GM18502 (cell line): ENCODE measurements at regions not wholly inside any gene's neighbourhood (a gene's known extent, or its start where the extent isn't known, plus 50 kb on each side); places are given as distances from the start of the nearest gene placed in this dataset.

Source experiments
- ATAC-seq: cut with Tn5 transposase; IDR thresholded peaks from one replicate; pipeline ENCODE4 v1.9.1; 2021; ENCODE audit warnings: mild to moderate bottlenecking; ENCODE audit not compliant: unreplicated experiment, poor library complexity

GRCh38 chr7:25543798-25544197 lies 315.5 kb upstream of the NPVF start:
- no peak for ATAC-seq

DNA sequence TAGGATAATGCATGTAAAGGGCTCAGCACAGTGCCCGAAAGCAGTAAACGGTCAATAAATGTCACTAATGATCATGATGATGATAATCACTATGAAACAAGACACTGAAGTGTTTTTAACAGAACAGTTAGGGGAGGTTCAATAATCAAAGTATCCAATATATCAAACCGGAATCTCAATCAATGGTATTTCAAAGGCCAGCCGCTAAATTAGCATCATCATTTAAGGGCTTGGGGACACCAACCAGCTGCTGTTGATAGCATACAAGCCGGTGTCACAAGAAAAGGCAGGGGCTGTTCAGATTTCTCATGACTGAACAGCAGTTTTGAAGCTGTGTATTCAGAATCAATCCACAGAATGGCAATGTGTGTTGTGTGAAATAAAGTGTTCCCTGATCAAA lies 316.0 kb upstream of the NPVF start:
- no peak for ATAC-seq

DNA sequence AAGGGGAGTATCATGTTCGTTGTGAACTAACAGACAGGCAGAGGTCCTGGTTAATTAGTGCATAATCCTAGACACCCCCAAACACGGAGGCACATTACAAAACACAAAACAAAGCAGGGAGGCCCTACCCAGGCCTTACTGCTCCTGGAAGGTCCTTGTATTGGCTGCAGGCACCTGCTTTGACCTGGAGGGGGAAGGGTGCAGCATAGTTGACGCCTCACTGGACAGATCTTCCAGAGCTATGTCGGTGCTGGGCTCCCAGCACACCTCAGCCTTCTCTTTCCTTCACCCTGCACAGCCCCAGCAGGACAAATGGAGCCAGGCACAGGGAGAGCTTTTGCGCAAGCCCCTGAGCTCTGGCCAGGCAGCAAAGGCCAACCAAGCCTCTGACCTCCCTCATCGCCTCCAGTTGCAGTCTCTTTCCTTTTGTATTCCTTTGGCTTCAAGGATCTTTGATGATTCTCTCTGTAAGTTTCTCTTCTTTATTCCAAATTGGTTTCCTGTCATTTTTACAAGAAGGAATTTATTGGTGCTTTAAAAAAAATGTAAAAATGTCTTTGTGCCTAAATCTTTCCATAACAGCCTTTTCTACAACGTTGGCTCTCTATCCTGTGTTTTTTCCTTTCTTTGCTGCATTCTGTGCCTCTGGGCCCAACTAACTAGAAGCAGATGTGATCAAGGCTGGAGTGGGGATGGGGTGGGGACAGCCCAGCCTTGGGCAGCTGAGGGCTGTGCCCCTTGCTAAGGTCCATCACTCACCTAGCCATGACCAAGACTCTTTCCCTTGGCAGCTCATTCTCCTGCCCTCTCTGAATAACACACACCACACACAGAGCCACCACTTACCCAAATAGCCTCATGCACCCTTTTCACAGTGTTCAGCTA lies 317.1 kb upstream of the NPVF start:
- ATAC-seq: no peak

DNA sequence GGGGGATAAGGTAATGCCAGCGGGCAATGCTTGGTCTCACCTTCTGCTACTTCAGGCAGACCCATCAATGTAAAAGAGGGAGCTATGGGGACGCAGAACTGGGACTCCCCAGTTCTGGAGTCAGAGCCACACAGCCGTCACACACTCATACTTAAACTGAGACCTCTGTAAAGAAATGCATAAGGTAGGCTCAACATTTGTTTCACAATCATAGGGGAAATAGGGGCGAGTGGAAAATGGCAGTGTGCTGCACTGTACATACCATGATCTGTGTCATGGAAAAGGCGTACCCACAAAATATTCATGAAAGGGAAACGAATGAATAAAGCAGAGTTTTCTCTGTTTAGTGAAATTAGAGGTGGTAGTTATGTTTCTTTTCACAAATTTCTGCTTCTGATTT lies 318.0 kb upstream of the NPVF start:
- no peak for ATAC-seq

GRCh38 chr7:25549271-25549921 lies 321.1 kb upstream of the NPVF start:
- no peak for ATAC-seq

GRCh38 chr7:25550149-25550548 lies 321.9 kb upstream of the NPVF start:
- no peak for ATAC-seq

GRCh38 chr7:25552998-25553397 lies 324.7 kb upstream of the NPVF start:
- no peak for ATAC-seq

GRCh38 chr7:25553580-25554291 lies 325.4 kb upstream of the NPVF start:
- ATAC-seq: no peak

- ATAC-seq: no peak
These were observed 329.2 kb upstream of the NPVF start for GRCh38 chr7:25557379-25557917.

GRCh38 chr7:25557930-25558329 lies 329.6 kb upstream of the NPVF start:
- no peak for ATAC-seq

GRCh38 chr7:25558605-25559004 lies 330.3 kb upstream of the NPVF start:
- ATAC-seq: no peak

GRCh38 chr7:25559581-25560367 lies 331.5 kb upstream of the NPVF start:
- ATAC-seq: no peak

- no peak for ATAC-seq
These were observed 334.4 kb upstream of the NPVF start for GRCh38 chr7:25562673-25563182.

- no peak for ATAC-seq
These were observed 336.7 kb upstream of the NPVF start for GRCh38 chr7:25565002-25565401.

DNA sequence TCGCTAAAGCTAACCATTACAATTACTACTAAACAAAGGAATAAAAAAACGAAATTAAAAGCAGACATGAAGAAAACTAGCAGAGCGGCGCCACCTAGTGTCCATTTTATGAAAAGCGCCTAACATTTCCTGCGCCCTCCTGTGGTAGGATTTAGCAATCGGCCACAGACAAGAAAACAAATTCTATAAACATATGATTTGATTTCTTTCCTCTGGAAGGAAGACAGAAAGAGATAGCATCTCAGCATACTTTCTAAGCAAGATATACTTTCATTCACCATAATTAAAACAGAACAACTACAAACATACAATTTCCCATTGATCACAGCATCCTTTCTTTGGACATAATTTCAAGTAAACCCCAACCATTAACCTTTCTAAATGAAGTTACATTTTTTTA lies 337.7 kb upstream of the NPVF start:
- ATAC-seq: no peak

- no peak for ATAC-seq
These were observed 339.1 kb upstream of the NPVF start for GRCh38 chr7:25567430-25567829.

DNA sequence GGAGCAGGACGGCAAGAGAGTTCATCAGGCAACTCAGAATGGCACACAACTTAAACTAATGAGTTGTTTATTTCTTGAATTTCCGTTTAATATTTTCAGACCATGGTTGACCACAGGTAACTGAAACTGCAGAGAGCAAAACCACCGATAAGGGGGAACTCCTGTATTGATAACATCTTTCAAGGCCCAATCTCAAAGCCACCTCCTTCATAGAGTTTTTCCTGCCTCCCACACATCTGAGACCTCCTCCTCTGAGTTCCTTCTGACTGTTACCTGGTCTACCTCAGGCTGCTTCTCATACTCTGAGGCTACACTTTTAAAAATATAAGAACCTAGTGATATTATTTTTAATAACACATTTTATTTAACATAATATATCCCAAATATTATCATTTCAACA lies 341.5 kb upstream of the NPVF start:
- ATAC-seq: no peak

DNA sequence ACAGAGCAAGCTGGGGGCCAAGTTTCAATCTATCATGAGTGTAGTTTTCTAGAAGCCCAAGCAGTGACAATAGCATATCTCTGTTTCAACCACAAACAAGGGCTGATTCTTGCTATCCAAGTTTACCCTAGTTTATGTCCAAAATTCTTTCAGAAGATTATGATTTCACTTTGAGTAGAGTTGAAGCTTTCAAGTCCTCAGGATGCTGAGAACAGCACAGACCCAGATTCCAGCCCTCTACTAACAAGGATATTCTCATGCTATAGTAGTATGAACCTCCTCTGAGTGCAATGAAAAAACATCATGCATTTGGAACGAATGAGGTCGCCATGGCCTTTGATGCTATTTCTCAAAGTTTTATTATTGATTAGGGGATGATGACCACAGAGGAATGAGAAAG lies 344.1 kb upstream of the NPVF start:
- ATAC-seq: no peak

- ATAC-seq: no peak
These were observed 346.5 kb upstream of the NPVF start for GRCh38 chr7:25574828-25575227.

- no peak for ATAC-seq
These were observed 347.3 kb upstream of the NPVF start for GRCh38 chr7:25575634-25576033.
